Suprapubic skin (tissue), 3 donors: ENCODE measurements at regions not wholly inside any gene's neighbourhood (a gene's known extent, or its start where the extent isn't known, plus 50 kb on each side); places are given as distances from the start of the nearest gene placed in this dataset.
"Not testable (repeated sequence)": the region's sequence is repeated elsewhere in the genome, so short reads cannot be mapped to it uniquely, and the experiment has no call there.

Experiments used
- CTCF ChIP-seq, 2 donors: fragments of 200-600 bp in 1 of 2; fragments of 450-650 bp in 1 of 2; sonication (generic) in 1 of 2; IDR thresholded peaks; one replicate each; pipeline ENCODE4 v1.5.1; 2016 to 2019; ENCODE audit warnings: antibody characterized with exemption in 2 of 2, mild to moderate bottlenecking in 1 of 2, moderate library complexity in 1 of 2
- POLR2AphosphoS5 ChIP-seq, 3 donors: sonication (generic); formaldehyde crosslinking; IDR thresholded peaks; one replicate each; pipeline ENCODE4 v1.6.1; 2017; ENCODE audit warnings: antibody characterized with exemption in 3 of 3

- TF ChIP-seq CTCF, POLR2AphosphoS5 (IDR thresholded peaks at IDR 0.05): not testable (repeated sequence)
These were observed 125.1 kb downstream of the USP22 start for GRCh38 chr17:20917610-20918306.
